H9 (cell line): ENCODE measurements at regions not wholly inside any gene's neighbourhood (a gene's known extent, or its start where the extent isn't known, plus 50 kb on each side); places are given as distances from the start of the nearest gene placed in this dataset.
"Not testable (repeated sequence)": the region's sequence is repeated elsewhere in the genome, so short reads cannot be mapped to it uniquely, and the experiment has no call there.

Source experiments
- DNase-seq: peaks from one replicate; pipeline ENCODE4 v3.0.0-alpha.2; 2017
- H2AFZ ChIP-seq: one replicate; pipeline ENCODE4 v1.6.1; 2013; ENCODE audit warnings: mild to moderate bottlenecking, low read length, control low read depth, moderate library complexity
- H2AK5ac ChIP-seq: 2 replicates; pipeline ENCODE4 v1.6.1; 2013; ENCODE audit warnings: low read length, control low read depth, mixed read lengths; ENCODE audit not compliant: insufficient read length
- H2BK120ac ChIP-seq: one replicate; pipeline ENCODE4 v1.6.1; 2013; ENCODE audit warnings: low read depth, mild to moderate bottlenecking, low read length, control low read depth, inconsistent platforms; ENCODE audit not compliant: poor library complexity, severe bottlenecking
- H2BK12ac ChIP-seq: 2 replicates; pipeline ENCODE4 v1.6.1; 2013; ENCODE audit warnings: low read length, control low read depth, mixed read lengths, low read depth; ENCODE audit not compliant: insufficient read length
- H2BK15ac ChIP-seq: 2 replicates; pipeline ENCODE4 v1.6.1; 2013; ENCODE audit warnings: low read depth, low read length, control low read depth
- H2BK20ac ChIP-seq: one replicate; pipeline ENCODE4 v1.6.1; 2013; ENCODE audit warnings: low read depth, mild to moderate bottlenecking, low read length, control low read depth, inconsistent platforms; ENCODE audit not compliant: poor library complexity, severe bottlenecking
- H2BK5ac ChIP-seq: 2 replicates; pipeline ENCODE4 v1.6.1; 2013; ENCODE audit warnings: low read length, control low read depth, mixed read lengths; ENCODE audit not compliant: insufficient read length
- H3K14ac ChIP-seq: 2 replicates; pipeline ENCODE4 v1.6.1; 2013; ENCODE audit warnings: low read length, control low read depth; ENCODE audit not compliant: insufficient read depth
- H3K18ac ChIP-seq: 2 replicates; pipeline ENCODE4 v1.6.1; 2013; ENCODE audit warnings: low read depth, mild to moderate bottlenecking, mixed read lengths, low read length, control low read depth; ENCODE audit not compliant: insufficient read length
- H3K23ac ChIP-seq: 2 replicates; pipeline ENCODE4 v1.6.1; 2013; ENCODE audit warnings: low read length, control low read depth, mixed read lengths, low read depth; ENCODE audit not compliant: insufficient read length
- H3K23me2 ChIP-seq: 2 replicates; pipeline ENCODE4 v1.6.1; 2013; ENCODE audit warnings: low read depth, mild to moderate bottlenecking, mixed read lengths, low read length, control low read depth; ENCODE audit not compliant: insufficient read length, poor library complexity, severe bottlenecking
- H3K27ac ChIP-seq: 2 replicates; pipeline ENCODE4 v1.5.1; 2013; ENCODE audit warnings: low read length, control low read depth, mixed read lengths, low read depth; ENCODE audit not compliant: insufficient read length
- H3K27me3 ChIP-seq: 2 replicates; pipeline ENCODE4 v1.6.1; 2013; ENCODE audit warnings: low read length, control low read depth, inconsistent platforms; ENCODE audit not compliant: insufficient read depth
- H3K4ac ChIP-seq: 2 replicates; pipeline ENCODE4 v1.6.1; 2013; ENCODE audit warnings: low read depth, mild to moderate bottlenecking, control low read depth, inconsistent platforms, low read length, moderate library complexity
- H3K4me1 ChIP-seq: 2 replicates; pipeline ENCODE4 v1.6.1; 2013; ENCODE audit warnings: low read length, control low read depth, inconsistent platforms; ENCODE audit not compliant: insufficient read depth
- H3K4me2 ChIP-seq: 2 replicates; pipeline ENCODE4 v1.6.1; 2013; ENCODE audit warnings: low read length, control low read depth, mixed read lengths; ENCODE audit not compliant: insufficient read length, insufficient read depth
- H3K56ac ChIP-seq: 2 replicates; pipeline ENCODE4 v1.6.1; 2013; ENCODE audit warnings: low read depth, mild to moderate bottlenecking, mixed read lengths, low read length, control low read depth; ENCODE audit not compliant: insufficient read length
- H3K79me1 ChIP-seq: 2 replicates; pipeline ENCODE4 v1.6.1; 2013; ENCODE audit warnings: low read depth, mild to moderate bottlenecking, moderate library complexity, low read length, control low read depth, inconsistent platforms; ENCODE audit not compliant: insufficient read depth, poor library complexity, severe bottlenecking
- H3K79me2 ChIP-seq: 2 replicates; pipeline ENCODE4 v1.6.1; 2013; ENCODE audit warnings: low read length, control low read depth, inconsistent platforms; ENCODE audit not compliant: insufficient read depth
- H3K9ac ChIP-seq: 2 replicates; pipeline ENCODE4 v1.6.1; 2013; ENCODE audit warnings: low read length, control low read depth, mixed read lengths; ENCODE audit not compliant: insufficient read length; ENCODE audit errors: extremely low read depth
- H3K9me3 ChIP-seq: one replicate; pipeline ENCODE4 v1.6.1; 2013; ENCODE audit warnings: low read depth, low read length, inconsistent platforms; ENCODE audit not compliant: control insufficient read depth
- H3T11ph ChIP-seq: one replicate; pipeline ENCODE4 v1.6.1; 2013; ENCODE audit warnings: mild to moderate bottlenecking, low read length, control low read depth, inconsistent platforms
- H4K20me1 ChIP-seq: one replicate; pipeline ENCODE4 v1.6.1; 2013; ENCODE audit not compliant: control insufficient read depth, insufficient read length, insufficient read depth
- H4K5ac ChIP-seq: 2 replicates; pipeline ENCODE4 v1.6.1; 2013; ENCODE audit warnings: low read depth, mild to moderate bottlenecking, mixed read lengths, low read length, control low read depth; ENCODE audit not compliant: insufficient read length
- H4K8ac ChIP-seq: replicated peaks from 2 replicates; pipeline ENCODE4 v1.6.1; 2013; ENCODE audit warnings: low read length, control low read depth, mixed read lengths, low read depth; ENCODE audit not compliant: insufficient read length
- H4K91ac ChIP-seq: 2 replicates; pipeline ENCODE4 v1.6.1; 2013; ENCODE audit warnings: low read depth, mild to moderate bottlenecking, moderate library complexity, mixed read lengths, low read length, control low read depth; ENCODE audit not compliant: insufficient read length
- H3K27ac Mint-ChIP-seq, 3 experiments: 2 replicates in 2 of 3; 3 replicates in 1 of 3; pipeline ENCODE4 v1.8.0; 2020 to 2021; ENCODE audit warnings: mixed read lengths in 3 of 3, mild to moderate bottlenecking in 1 of 3, moderate library complexity in 1 of 3
- H3K27me3 Mint-ChIP-seq: 2 replicates; pipeline ENCODE4 v1.8.0; 2021; ENCODE audit warnings: low read depth, mild to moderate bottlenecking, moderate library complexity, mixed read lengths
- H3K36me3 Mint-ChIP-seq, 3 experiments: 2 replicates in 2 of 3; 3 replicates in 1 of 3; pipeline ENCODE4 v1.8.0; 2020 to 2021; ENCODE audit warnings: low read depth in 3 of 3, mixed read lengths in 3 of 3; ENCODE audit not compliant: insufficient read depth in 1 of 3
- H3K4me1 Mint-ChIP-seq, 2 experiments: 2 replicates each; pipeline ENCODE4 v1.8.0; 2020; ENCODE audit warnings: mixed read lengths in 2 of 2
- H3K4me3 Mint-ChIP-seq, 2 experiments: 2 replicates in 1 of 2; 3 replicates in 1 of 2; pipeline ENCODE4 v1.8.0; 2020 to 2021; ENCODE audit warnings: mild to moderate bottlenecking in 2 of 2, mixed read lengths in 2 of 2, moderate library complexity in 1 of 2
- H3K9me3 Mint-ChIP-seq, 2 experiments: 2 replicates in 1 of 2; 3 replicates in 1 of 2; pipeline ENCODE4 v1.8.0; 2020; ENCODE audit warnings: mild to moderate bottlenecking in 2 of 2, mixed read lengths in 2 of 2, moderate library complexity in 1 of 2
- CTCF ChIP-seq: fragments of 200-600 bp; sonication (generic); conservative IDR thresholded peaks from 3 replicates; pipeline ENCODE4 v1.8.0; 2021; ENCODE audit warnings: antibody characterized with exemption, mild to moderate bottlenecking
- WGBS: extraction: QIAGEN DNeasy Blood & Tissue Kit; methylation state at CpG from one replicate; pipeline ENCODE4 v1.1.7; 2013; ENCODE audit warnings: missing lambda C conversion rate, low lambda C conversion rate, mixed read lengths; ENCODE audit not compliant: insufficient read length; ENCODE audit errors: extremely low coverage; 5-methylcytosine and 5-hydroxymethylcytosine counted together

GRCh38 chrX:7993873-7994272, 66.7 kb upstream of the PNPLA4 start:
- H2AK5ac ChIP-seq: no peak overlapping the region

GRCh38 chrX:7988013-7988759, 61.0 kb upstream of the PNPLA4 start:
- no CpG with 5 or more reads among the region's 6 CpGs for WGBS
- not testable (repeated sequence) for H3K18ac ChIP-seq, H3K4me1 Mint-ChIP-seq, H3K14ac ChIP-seq, H3K4me1 ChIP-seq, H3K9ac ChIP-seq, H3K36me3 Mint-ChIP-seq, H3K4ac ChIP-seq, H3K4me2 ChIP-seq, H3K79me1 ChIP-seq, H4K20me1 ChIP-seq, H2BK5ac ChIP-seq, H3K27ac ChIP-seq, H2BK15ac ChIP-seq, H2BK20ac ChIP-seq, H3K27me3 Mint-ChIP-seq, H4K5ac ChIP-seq, H3K4me3 Mint-ChIP-seq, H3K23me2 ChIP-seq, H3K9me3 ChIP-seq, H2AK5ac ChIP-seq, H2AFZ ChIP-seq, H4K91ac ChIP-seq, H2BK120ac ChIP-seq, H3K56ac ChIP-seq, DNase-seq, H2BK12ac ChIP-seq, H3K79me2 ChIP-seq, H3K27ac Mint-ChIP-seq, H3K9me3 Mint-ChIP-seq, H3T11ph ChIP-seq, H3K23ac ChIP-seq, H3K27me3 ChIP-seq, H4K8ac ChIP-seq

More at GRCh38 chrX:7993873-7994272, 66.7 kb upstream of the PNPLA4 start:
- Mint-ChIP-seq H3K36me3 (peaks cover 0 to 4% (median under 1%) of the 10 kb centered on the region in 3 experiments; a peak in 2 of 7 replicates), H3K27me3 (no peaks in the 10 kb centered on the region; the same call in none of the 2 replicates), H3K4me1 (no peaks in the 10 kb centered on the region), H3K4me3 (no peak overlapping the region), H3K9me3 (no peaks in the 10 kb centered on the region), H3K27ac (no peak overlapping the region)
- no peak overlapping the region for H3K4me2 ChIP-seq
- H3K23me2 ChIP-seq: no peaks in the 10 kb centered on the region
- H2BK20ac ChIP-seq: no peak overlapping the region
- H2BK5ac ChIP-seq: peak overlapping the region; percentile 25
- H3K4me1 ChIP-seq: no peaks in the 10 kb centered on the region
- no peaks in the 10 kb centered on the region for H3K9me3 ChIP-seq
- no peak overlapping the region for H3K56ac ChIP-seq
- H3K18ac ChIP-seq: no peak overlapping the region
- H4K5ac ChIP-seq: no peak overlapping the region
- no peaks in the 10 kb centered on the region for H3K79me1 ChIP-seq
- H3K4ac ChIP-seq: no peak overlapping the region
- no peak overlapping the region for H2AFZ ChIP-seq
- no peak overlapping the region for H4K8ac ChIP-seq
- no peak for TF ChIP-seq CTCF
- WGBS: no CpG with 5 or more reads among the region's 4 CpGs
- no peak overlapping the region for H3K9ac ChIP-seq
- H3K14ac ChIP-seq: no peak overlapping the region
- H2BK120ac ChIP-seq: no peak overlapping the region
- H3K23ac ChIP-seq: no peak overlapping the region
- H4K20me1 ChIP-seq: no peaks in the 10 kb centered on the region
- no peak overlapping the region for H2BK12ac ChIP-seq
- H2BK15ac ChIP-seq: no peak overlapping the region
- no peaks in the 10 kb centered on the region for H3K79me2 ChIP-seq
- DNase-seq: no peak
- no peak overlapping the region for H3K27ac ChIP-seq
- H4K91ac ChIP-seq: no peak overlapping the region
- H3K27me3 ChIP-seq: no peaks in the 10 kb centered on the region
- no peak overlapping the region for H3T11ph ChIP-seq
